ENCODE measurements at regions not wholly inside any gene's neighbourhood (a gene's known extent, or its start where the extent isn't known, plus 50 kb on each side); places are given as distances from the start of the nearest gene placed in this dataset.

GRCh38 chr22:19608003-19608690 lies 83.9 kb upstream of the CLDN5 start:
- no peak for TF ChIP-seq CTCF (IDR thresholded peaks at IDR 0.05; ENCODE audit: low read depth, low read length)
- no peak for TF ChIP-seq POLR2A (IDR thresholded peaks at IDR 0.05; ENCODE audit: extremely low read depth, insufficient read length)
- TF ChIP-seq MAX (IDR thresholded peaks at IDR 0.05; ENCODE audit: low read depth, low read length): no peak

Data from NB4 (cell line).